GM18858 (cell line): ENCODE measurements at regions not wholly inside any gene's neighbourhood (a gene's known extent, or its start where the extent isn't known, plus 50 kb on each side); places are given as distances from the start of the nearest gene placed in this dataset.
A peak's percentile ranks its signal among the peaks of the same experiment; 100 is the strongest.

Experiments used
- ATAC-seq: cut with Tn5 transposase; IDR thresholded peaks from one replicate; pipeline ENCODE4 v1.9.1; 2021; ENCODE audit not compliant: unreplicated experiment

- ATAC-seq = peak; percentile 82
Observed at GRCh38 chr1:87437663-87438295, 109.1 kb downstream of the LMO4 start.

GRCh38 chr1:87439821-87440220 lies 111.1 kb downstream of the LMO4 start:
- ATAC-seq = no peak

- ATAC-seq = peak; percentile 86
Observed at GRCh38 chr1:87449348-87449963, 120.8 kb downstream of the LMO4 start.

GRCh38 chr1:87450136-87450535 lies 121.5 kb downstream of the LMO4 start:
- ATAC-seq = no peak

GRCh38 chr1:87450615-87451209 lies 122.0 kb downstream of the LMO4 start:
- ATAC-seq = no peak

- ATAC-seq = no peak
Observed at GRCh38 chr1:87451229-87451920, 122.7 kb downstream of the LMO4 start.

- no peak for ATAC-seq
Observed at GRCh38 chr1:87452648-87453047, 124.0 kb downstream of the LMO4 start.

- no peak for ATAC-seq
Observed at GRCh38 chr1:87457408-87457807, 128.7 kb downstream of the LMO4 start.

- peak; percentile 35 for ATAC-seq
Observed at GRCh38 chr1:87462894-87463293, 134.2 kb downstream of the LMO4 start.

- ATAC-seq = peak; percentile 72
Observed at GRCh38 chr1:87464022-87464490, 135.4 kb downstream of the LMO4 start.

GRCh38 chr1:87466621-87467020 lies 137.9 kb downstream of the LMO4 start:
- no peak for ATAC-seq

- no peak for ATAC-seq
Observed at GRCh38 chr1:87472716-87473115, 144.0 kb downstream of the LMO4 start.

GRCh38 chr1:87473203-87473661 lies 144.6 kb downstream of the LMO4 start:
- no peak for ATAC-seq

- ATAC-seq = no peak
Observed at GRCh38 chr1:87474098-87474497, 145.4 kb downstream of the LMO4 start.

GRCh38 chr1:87478231-87478630 lies 149.6 kb downstream of the LMO4 start:
- no peak for ATAC-seq

- no peak for ATAC-seq
Observed at GRCh38 chr1:87495147-87495546, 166.5 kb downstream of the LMO4 start.

GRCh38 chr1:87495870-87496269 lies 167.2 kb downstream of the LMO4 start:
- no peak for ATAC-seq

- peak; percentile 78 for ATAC-seq
Observed at GRCh38 chr1:87497380-87498203, 168.9 kb downstream of the LMO4 start.

- no peak for ATAC-seq
Observed at GRCh38 chr1:87501738-87502137, 173.1 kb downstream of the LMO4 start.

- no peak for ATAC-seq
Observed at GRCh38 chr1:87505391-87505983, 176.8 kb downstream of the LMO4 start.
